PFSK-1 (cell line): ENCODE measurements at regions not wholly inside any gene's neighbourhood (a gene's known extent, or its start where the extent isn't known, plus 50 kb on each side); places are given as distances from the start of the nearest gene placed in this dataset.

ENCODE experiments used
- FOXP2 ChIP-seq: optimal IDR thresholded peaks from 2 replicates; pipeline ENCODE3; 2011; ENCODE audit warnings: borderline replicate concordance, control low read depth, inconsistent platforms; ENCODE audit not compliant: insufficient read depth; ENCODE audit errors: extremely low read length, extremely low read depth
- POLR2AphosphoS5 ChIP-seq: IDR thresholded peaks from 2 replicates; pipeline ENCODE4 v1.6.1; 2012; ENCODE audit warnings: low read depth, mild to moderate bottlenecking, control low read depth, low read length, moderate library complexity
- SIN3A ChIP-seq: IDR thresholded peaks from 2 replicates; pipeline ENCODE4 v1.6.1; 2012; ENCODE audit warnings: mild to moderate bottlenecking, low read length, moderate library complexity, borderline replicate concordance; ENCODE audit not compliant: insufficient read depth
- TAF1 ChIP-seq: IDR thresholded peaks from 2 replicates; pipeline ENCODE4 v1.6.1; 2012; ENCODE audit warnings: low read length, control low read depth, borderline replicate concordance; ENCODE audit not compliant: insufficient read depth
- TF ChIP-seq, protein P1 (sequence below), 2 experiments: IDR thresholded peaks; 2 replicates each; pipeline versions ENCODE4 v1.6.1 to v1.8.0; 2011 to 2012; ENCODE audit warnings: low read depth in 2 of 2, low read length in 2 of 2, control low read depth in 1 of 2, inconsistent platforms in 1 of 2, mild to moderate bottlenecking in 1 of 2, moderate library complexity in 1 of 2; ENCODE audit not compliant: insufficient read depth in 1 of 2

- TF ChIP-seq SIN3A (no peak), POLR2AphosphoS5 (no peak), FOXP2 (no peak), TAF1 (no peak)
- TF ChIP-seq, protein P1, sequence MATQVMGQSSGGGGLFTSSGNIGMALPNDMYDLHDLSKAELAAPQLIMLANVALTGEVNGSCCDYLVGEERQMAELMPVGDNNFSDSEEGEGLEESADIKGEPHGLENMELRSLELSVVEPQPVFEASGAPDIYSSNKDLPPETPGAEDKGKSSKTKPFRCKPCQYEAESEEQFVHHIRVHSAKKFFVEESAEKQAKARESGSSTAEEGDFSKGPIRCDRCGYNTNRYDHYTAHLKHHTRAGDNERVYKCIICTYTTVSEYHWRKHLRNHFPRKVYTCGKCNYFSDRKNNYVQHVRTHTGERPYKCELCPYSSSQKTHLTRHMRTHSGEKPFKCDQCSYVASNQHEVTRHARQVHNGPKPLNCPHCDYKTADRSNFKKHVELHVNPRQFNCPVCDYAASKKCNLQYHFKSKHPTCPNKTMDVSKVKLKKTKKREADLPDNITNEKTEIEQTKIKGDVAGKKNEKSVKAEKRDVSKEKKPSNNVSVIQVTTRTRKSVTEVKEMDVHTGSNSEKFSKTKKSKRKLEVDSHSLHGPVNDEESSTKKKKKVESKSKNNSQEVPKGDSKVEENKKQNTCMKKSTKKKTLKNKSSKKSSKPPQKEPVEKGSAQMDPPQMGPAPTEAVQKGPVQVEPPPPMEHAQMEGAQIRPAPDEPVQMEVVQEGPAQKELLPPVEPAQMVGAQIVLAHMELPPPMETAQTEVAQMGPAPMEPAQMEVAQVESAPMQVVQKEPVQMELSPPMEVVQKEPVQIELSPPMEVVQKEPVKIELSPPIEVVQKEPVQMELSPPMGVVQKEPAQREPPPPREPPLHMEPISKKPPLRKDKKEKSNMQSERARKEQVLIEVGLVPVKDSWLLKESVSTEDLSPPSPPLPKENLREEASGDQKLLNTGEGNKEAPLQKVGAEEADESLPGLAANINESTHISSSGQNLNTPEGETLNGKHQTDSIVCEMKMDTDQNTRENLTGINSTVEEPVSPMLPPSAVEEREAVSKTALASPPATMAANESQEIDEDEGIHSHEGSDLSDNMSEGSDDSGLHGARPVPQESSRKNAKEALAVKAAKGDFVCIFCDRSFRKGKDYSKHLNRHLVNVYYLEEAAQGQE (IDR thresholded peaks at IDR 0.05; ENCODE audit: insufficient read depth in 1 of 2, low read depth in 2 of 2, low read length in 2 of 2) = no peak
Measured at GRCh38 chr4:101682946-101683345, 107.6 kb upstream of the BANK1 start.

- TF ChIP-seq FOXP2 (no peak), SIN3A (no peak), TAF1 (no peak), POLR2AphosphoS5 (no peak)
- TF ChIP-seq, protein P1 (IDR thresholded peaks at IDR 0.05; ENCODE audit: insufficient read depth in 1 of 2, low read depth in 2 of 2, low read length in 2 of 2) = no peak
Measured at GRCh38 chr4:101678180-101678579, 112.3 kb upstream of the BANK1 start.

- TF ChIP-seq FOXP2 = no peak
- TF ChIP-seq POLR2AphosphoS5 = no peak
- TF ChIP-seq TAF1 = no peak
- TF ChIP-seq, protein P1 (IDR thresholded peaks at IDR 0.05; ENCODE audit: insufficient read depth in 1 of 2, low read depth in 2 of 2, low read length in 2 of 2) = no peak
- TF ChIP-seq SIN3A = no peak
Measured at GRCh38 chr4:101670897-101671296, 119.6 kb upstream of the BANK1 start.

GRCh38 chr4:101670370-101670769 lies 120.2 kb upstream of the BANK1 start:
- TF ChIP-seq TAF1 (no peak), SIN3A (no peak), POLR2AphosphoS5 (no peak), FOXP2 (no peak)
- TF ChIP-seq, protein P1 (IDR thresholded peaks at IDR 0.05; ENCODE audit: insufficient read depth in 1 of 2, low read depth in 2 of 2, low read length in 2 of 2) = no peak

- TF ChIP-seq TAF1 (no peak), POLR2AphosphoS5 (no peak), SIN3A (no peak), FOXP2 (no peak)
- TF ChIP-seq, protein P1 (IDR thresholded peaks at IDR 0.05; ENCODE audit: insufficient read depth in 1 of 2, low read depth in 2 of 2, low read length in 2 of 2) = no peak
Measured at GRCh38 chr4:101669832-101670188, 120.7 kb upstream of the BANK1 start.
